Hematopoietic multipotent progenitor cell treated with erythropoietin and hydrocortisone succinate and interleukin-3 and kit ligand, for 8 days (in vitro differentiated cells): ENCODE measurements at regions not wholly inside any gene's neighbourhood (a gene's known extent, or its start where the extent isn't known, plus 50 kb on each side); places are given as distances from the start of the nearest gene placed in this dataset.

Source experiments
- DNase-seq: peaks from one replicate; pipeline ENCODE4 v3.0.0-alpha.2; 2015

- no peak for DNase-seq
These were observed 869.8 kb upstream of the AGA start for GRCh38 chr4:178311997-178312396.

- no peak for DNase-seq
These were observed 872.0 kb upstream of the AGA start for GRCh38 chr4:178314287-178314686.

GRCh38 chr4:178316211-178316610 lies 874.0 kb upstream of the AGA start:
- DNase-seq: no peak

- no peak for DNase-seq
These were observed 877.8 kb upstream of the AGA start for GRCh38 chr4:178320003-178320402.

GRCh38 chr4:178322524-178323183 lies 880.4 kb upstream of the AGA start:
- no peak for DNase-seq

GRCh38 chr4:178329226-178329872 lies 887.1 kb upstream of the AGA start:
- no peak for DNase-seq

GRCh38 chr4:178333355-178333754 lies 891.1 kb upstream of the AGA start:
- no peak for DNase-seq

GRCh38 chr4:178339769-178340168 lies 897.5 kb upstream of the AGA start:
- no peak for DNase-seq

GRCh38 chr4:178340468-178340867 lies 898.2 kb upstream of the AGA start:
- DNase-seq: no peak

- no peak for DNase-seq
These were observed 901.9 kb upstream of the AGA start for GRCh38 chr4:178344096-178344495.

- no peak for DNase-seq
These were observed 904.9 kb upstream of the AGA start for GRCh38 chr4:178347111-178347510.

- DNase-seq: no peak
These were observed 907.4 kb upstream of the AGA start for GRCh38 chr4:178349601-178350000.

- DNase-seq: no peak
These were observed 908.9 kb upstream of the AGA start for GRCh38 chr4:178351185-178351584.

- DNase-seq: no peak
These were observed 914.5 kb upstream of the AGA start for GRCh38 chr4:178356725-178357124.

- no peak for DNase-seq
These were observed 943.2 kb upstream of the AGA start for GRCh38 chr4:178385481-178385880.

GRCh38 chr4:178387756-178388155 lies 945.5 kb upstream of the AGA start:
- DNase-seq: no peak

- DNase-seq: no peak
These were observed 953.6 kb upstream of the AGA start for GRCh38 chr4:178395798-178396197.

- no peak for DNase-seq
These were observed 970.2 kb upstream of the AGA start for GRCh38 chr4:178412455-178412854.

- DNase-seq: no peak
These were observed 971.8 kb upstream of the AGA start for GRCh38 chr4:178414042-178414441.

GRCh38 chr4:178414881-178415446 lies 972.7 kb upstream of the AGA start:
- DNase-seq: no peak

- DNase-seq: no peak
These were observed 973.7 kb upstream of the AGA start for GRCh38 chr4:178415925-178416324.

- DNase-seq: no peak
These were observed 981.1 kb upstream of the AGA start for GRCh38 chr4:178423366-178423765.

GRCh38 chr4:178426871-178427270 lies 984.6 kb upstream of the AGA start:
- DNase-seq: no peak

GRCh38 chr4:178427663-178428062 lies 985.4 kb upstream of the AGA start:
- DNase-seq: no peak
